PC-3 (cell line): ENCODE measurements at regions not wholly inside any gene's neighbourhood (a gene's known extent, or its start where the extent isn't known, plus 50 kb on each side); places are given as distances from the start of the nearest gene placed in this dataset.
"Not testable (repeated sequence)": the region's sequence is repeated elsewhere in the genome, so short reads cannot be mapped to it uniquely, and the experiment has no call there.

ENCODE experiments used
- EZH2phosphoT487 ChIP-seq: fragments of 300-600 bp; sonication (generic); IDR thresholded peaks from 2 replicates; pipeline ENCODE4 v1.6.1; 2018; ENCODE audit warnings: mild to moderate bottlenecking, antibody characterized with exemption, low read length, borderline replicate concordance
- TF ChIP-seq, protein P1 (sequence below): fragments of 300-600 bp; sonication (generic); conservative IDR thresholded peaks from 2 replicates; pipeline ENCODE4 v1.5.1; 2017; ENCODE audit warnings: antibody characterized with exemption, low read depth, mild to moderate bottlenecking, low read length

GRCh38 chr12:118547606-118548005 lies 171.3 kb downstream of the SUDS3 start:
- TF ChIP-seq, protein P1, sequence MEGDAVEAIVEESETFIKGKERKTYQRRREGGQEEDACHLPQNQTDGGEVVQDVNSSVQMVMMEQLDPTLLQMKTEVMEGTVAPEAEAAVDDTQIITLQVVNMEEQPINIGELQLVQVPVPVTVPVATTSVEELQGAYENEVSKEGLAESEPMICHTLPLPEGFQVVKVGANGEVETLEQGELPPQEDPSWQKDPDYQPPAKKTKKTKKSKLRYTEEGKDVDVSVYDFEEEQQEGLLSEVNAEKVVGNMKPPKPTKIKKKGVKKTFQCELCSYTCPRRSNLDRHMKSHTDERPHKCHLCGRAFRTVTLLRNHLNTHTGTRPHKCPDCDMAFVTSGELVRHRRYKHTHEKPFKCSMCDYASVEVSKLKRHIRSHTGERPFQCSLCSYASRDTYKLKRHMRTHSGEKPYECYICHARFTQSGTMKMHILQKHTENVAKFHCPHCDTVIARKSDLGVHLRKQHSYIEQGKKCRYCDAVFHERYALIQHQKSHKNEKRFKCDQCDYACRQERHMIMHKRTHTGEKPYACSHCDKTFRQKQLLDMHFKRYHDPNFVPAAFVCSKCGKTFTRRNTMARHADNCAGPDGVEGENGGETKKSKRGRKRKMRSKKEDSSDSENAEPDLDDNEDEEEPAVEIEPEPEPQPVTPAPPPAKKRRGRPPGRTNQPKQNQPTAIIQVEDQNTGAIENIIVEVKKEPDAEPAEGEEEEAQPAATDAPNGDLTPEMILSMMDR, result not testable (repeated sequence)
- TF ChIP-seq EZH2phosphoT487, result not testable (repeated sequence)
